Activated CD8-positive, alpha-beta T cell treated with anti-CD3 and anti-CD28 coated beads for 36 hours (primary cell): ENCODE measurements at regions not wholly inside any gene's neighbourhood (a gene's known extent, or its start where the extent isn't known, plus 50 kb on each side); places are given as distances from the start of the nearest gene placed in this dataset.

Source experiments
- ATAC-seq: fragments of 200-7000 bp; cut with Tn5 transposase; one replicate; pipeline ENCODE4 v1.10.0; 2021; ENCODE audit warnings: mild to moderate bottlenecking, moderate library complexity
- CTCF ChIA-PET: fragments of 350-600 bp; sonication (Branson Sonifier 250); formaldehyde crosslinking; loops from one replicate; lab custom pipeline; 2021; ENCODE audit warnings: antibody characterized with exemption; lab: Charles Lee
- POLR2A ChIA-PET: fragments of 350-600 bp; sonication (Branson Sonifier 250); formaldehyde crosslinking; loops from one replicate; lab custom pipeline; 2021; ENCODE audit warnings: antibody characterized with exemption; lab: Charles Lee
- DNase-seq: peaks from one replicate; pipeline ENCODE4 v3.0.0-alpha.2; 2020
- H3K27ac Mint-ChIP-seq: one replicate; pipeline ENCODE4 v1.8.0; 2021; ENCODE audit warnings: mild to moderate bottlenecking, mixed read lengths
- H3K27me3 Mint-ChIP-seq: one replicate; pipeline ENCODE4 v1.8.0; 2021; ENCODE audit warnings: mixed read lengths
- H3K36me3 Mint-ChIP-seq: one replicate; pipeline ENCODE4 v1.8.0; 2021; ENCODE audit warnings: low read depth, mixed read lengths
- H3K4me1 Mint-ChIP-seq: one replicate; pipeline ENCODE4 v1.8.0; 2021; ENCODE audit warnings: low read depth, mixed read lengths
- H3K4me3 Mint-ChIP-seq: one replicate; pipeline ENCODE4 v1.8.0; 2021; ENCODE audit warnings: mild to moderate bottlenecking, moderate library complexity, mixed read lengths
- H3K9me3 Mint-ChIP-seq: one replicate; pipeline ENCODE4 v1.8.0; 2021; ENCODE audit warnings: mixed read lengths
- intact Hi-C: fragments of 100-400 bp; cut with micrococcal nuclease; formaldehyde crosslinking; loops from one replicate; pipeline ENCODE4 v1.10.0; 2022
- TF ChIP-seq, protein P1 (sequence below): fragments of 200-600 bp; IDR thresholded peaks from one replicate; pipeline ENCODE4 v1.8.0; 2022; ENCODE audit warnings: antibody characterized with exemption, mild to moderate bottlenecking

DNA sequence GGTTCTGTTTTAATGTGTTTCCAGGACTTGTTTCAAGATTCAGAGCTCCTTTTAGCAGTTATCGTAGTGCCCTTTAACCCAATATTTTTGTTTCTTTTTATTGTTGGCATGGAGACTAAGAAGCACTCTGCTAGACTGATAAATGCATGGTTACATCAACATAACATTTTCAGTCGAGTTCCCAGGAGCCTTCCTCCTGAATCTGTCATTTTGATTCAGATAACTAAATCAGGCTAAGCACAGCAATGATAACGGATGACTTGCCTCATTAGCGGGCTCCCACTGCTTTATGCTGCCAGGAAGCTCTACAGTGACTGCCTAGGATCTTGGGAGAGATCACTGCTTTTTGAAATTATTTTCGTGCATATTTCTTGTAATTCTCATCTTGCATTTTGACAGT is 772.8 kb upstream of the GJE1 start:
- Mint-ChIP-seq H3K4me1 (no peaks in the 10 kb centered on the region), H3K4me3 (no peak overlapping the region), H3K36me3 (no peaks in the 10 kb centered on the region), H3K27ac (no peak overlapping the region), H3K9me3 (peaks cover 1% of the 10 kb centered on the region), H3K27me3 (no peaks in the 10 kb centered on the region)
- DNase-seq (no peak), ATAC-seq (no peak)
- ChIA-PET POLR2A (no interaction called here), CTCF (no interaction called here)
- intact Hi-C loops, result no loop called here
- TF ChIP-seq, protein P1, sequence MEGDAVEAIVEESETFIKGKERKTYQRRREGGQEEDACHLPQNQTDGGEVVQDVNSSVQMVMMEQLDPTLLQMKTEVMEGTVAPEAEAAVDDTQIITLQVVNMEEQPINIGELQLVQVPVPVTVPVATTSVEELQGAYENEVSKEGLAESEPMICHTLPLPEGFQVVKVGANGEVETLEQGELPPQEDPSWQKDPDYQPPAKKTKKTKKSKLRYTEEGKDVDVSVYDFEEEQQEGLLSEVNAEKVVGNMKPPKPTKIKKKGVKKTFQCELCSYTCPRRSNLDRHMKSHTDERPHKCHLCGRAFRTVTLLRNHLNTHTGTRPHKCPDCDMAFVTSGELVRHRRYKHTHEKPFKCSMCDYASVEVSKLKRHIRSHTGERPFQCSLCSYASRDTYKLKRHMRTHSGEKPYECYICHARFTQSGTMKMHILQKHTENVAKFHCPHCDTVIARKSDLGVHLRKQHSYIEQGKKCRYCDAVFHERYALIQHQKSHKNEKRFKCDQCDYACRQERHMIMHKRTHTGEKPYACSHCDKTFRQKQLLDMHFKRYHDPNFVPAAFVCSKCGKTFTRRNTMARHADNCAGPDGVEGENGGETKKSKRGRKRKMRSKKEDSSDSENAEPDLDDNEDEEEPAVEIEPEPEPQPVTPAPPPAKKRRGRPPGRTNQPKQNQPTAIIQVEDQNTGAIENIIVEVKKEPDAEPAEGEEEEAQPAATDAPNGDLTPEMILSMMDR, result no peak

DNA sequence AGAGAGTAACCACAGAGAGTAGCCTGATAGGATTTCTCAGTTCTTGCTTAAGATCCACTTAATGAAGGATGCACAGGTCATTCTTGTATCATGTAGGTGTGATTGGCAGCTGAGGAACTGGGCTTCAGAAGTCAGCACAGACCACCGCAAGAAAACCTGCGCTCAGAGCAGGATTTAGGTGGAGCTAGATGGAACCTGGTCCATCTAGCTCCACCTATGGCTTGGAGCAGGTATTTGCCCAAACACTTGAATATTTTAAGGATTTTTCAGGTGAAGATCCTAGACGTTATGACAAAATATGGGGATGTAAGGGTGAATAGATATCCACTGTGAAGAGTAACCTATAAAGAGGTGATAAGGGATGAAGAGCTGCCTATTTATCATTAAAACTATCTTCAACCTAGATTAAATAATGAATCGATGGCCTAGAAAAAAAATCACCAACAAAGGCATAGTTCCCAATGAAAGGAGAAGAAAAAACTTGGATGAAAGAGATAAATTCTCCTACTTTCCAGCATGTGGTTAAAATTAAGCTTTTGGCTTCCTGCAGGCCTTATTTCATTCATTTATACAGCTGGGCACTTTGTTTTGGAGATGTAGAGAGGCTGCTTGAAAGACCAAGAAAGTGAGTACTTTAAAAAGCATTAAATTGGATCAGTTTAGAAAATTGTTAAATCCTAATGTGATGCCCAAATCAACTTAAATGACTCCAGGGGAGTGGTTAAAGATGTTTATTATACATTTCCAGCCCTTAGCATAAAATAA is 778.4 kb upstream of the GJE1 start:
- ChIA-PET CTCF (interaction anchor here (0.7 to 1.0 kb wide), 3 partner anchors 19 to 44 kb away, joined by 3 read pairs; no protein-coding TSS in a partner anchor), POLR2A (no interaction called here)
- DNase-seq (no peak), ATAC-seq (no peak)
- no peaks in the 10 kb centered on the region for H3K4me1 Mint-ChIP-seq
- intact Hi-C loops, result no loop called here
- H3K36me3 Mint-ChIP-seq, result no peaks in the 10 kb centered on the region
- no peak overlapping the region for H3K4me3 Mint-ChIP-seq
- no peak overlapping the region for H3K27ac Mint-ChIP-seq
- no peaks in the 10 kb centered on the region for H3K27me3 Mint-ChIP-seq
- peaks cover 1% of the 10 kb centered on the region for H3K9me3 Mint-ChIP-seq
- TF ChIP-seq, protein P1, result no peak

DNA sequence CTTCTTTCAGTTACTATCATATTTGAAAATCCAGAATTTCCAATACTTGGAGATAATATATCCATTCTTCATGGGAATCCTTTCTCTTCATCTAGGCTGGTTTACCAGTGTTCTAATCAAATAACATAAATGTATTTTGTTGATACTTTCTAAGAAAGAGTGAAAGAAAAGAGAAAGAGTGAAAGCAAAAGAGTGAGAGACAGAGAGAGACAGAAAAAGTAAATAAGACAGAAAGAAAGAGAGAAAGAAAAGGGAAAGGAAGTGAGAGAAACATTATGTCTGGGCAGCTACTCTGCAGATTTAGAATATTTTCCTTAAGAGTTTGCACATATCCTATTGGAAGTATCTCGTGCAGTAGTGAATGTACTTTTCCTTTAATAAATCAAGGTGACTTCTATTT is 781.0 kb upstream of the GJE1 start:
- POLR2A ChIA-PET, result no interaction called here
- intact Hi-C loops, result no loop called here
- Mint-ChIP-seq H3K36me3 (no peaks in the 10 kb centered on the region), H3K27me3 (peaks cover 1% of the 10 kb centered on the region), H3K9me3 (no peaks in the 10 kb centered on the region), H3K4me1 (peaks cover 2% of the 10 kb centered on the region), H3K27ac (no peak overlapping the region), H3K4me3 (no peak overlapping the region)
- CTCF ChIA-PET, result interaction anchor here (0.6 to 1.0 kb wide), 2 partner anchors 16 to 34 kb away, joined by 3 read pairs; no protein-coding TSS in a partner anchor
- ATAC-seq (no peak), DNase-seq (no peak)
- TF ChIP-seq, protein P1, result no peak

DNA sequence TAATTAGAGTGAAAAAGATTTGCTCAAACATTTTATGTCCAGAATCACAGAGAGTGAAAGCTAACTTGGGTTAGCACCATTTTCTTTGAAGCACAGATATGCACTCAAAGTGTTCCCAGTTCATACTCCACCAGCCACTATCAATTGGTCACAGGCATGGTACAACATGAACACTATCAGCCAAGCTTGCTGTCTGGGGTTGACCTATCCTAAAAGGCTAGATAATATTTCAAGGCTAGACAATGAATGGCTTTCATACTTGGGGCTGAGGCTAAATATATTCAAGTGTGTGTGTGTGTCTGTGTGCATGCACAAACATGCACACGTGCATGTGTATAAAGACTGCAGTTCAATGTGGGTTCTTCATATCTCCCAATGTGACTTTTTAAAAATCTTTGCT is 783.0 kb upstream of the GJE1 start:
- DNase-seq (no peak), ATAC-seq (no peak)
- Mint-ChIP-seq H3K36me3 (no peaks in the 10 kb centered on the region), H3K4me1 (peaks cover 2% of the 10 kb centered on the region), H3K9me3 (no peaks in the 10 kb centered on the region), H3K27ac (no peak overlapping the region), H3K27me3 (peaks cover 1% of the 10 kb centered on the region), H3K4me3 (no peak overlapping the region)
- intact Hi-C loops, result no loop called here
- CTCF ChIA-PET, result no interaction called here
- TF ChIP-seq, protein P1, result no peak
- POLR2A ChIA-PET, result no interaction called here

DNA sequence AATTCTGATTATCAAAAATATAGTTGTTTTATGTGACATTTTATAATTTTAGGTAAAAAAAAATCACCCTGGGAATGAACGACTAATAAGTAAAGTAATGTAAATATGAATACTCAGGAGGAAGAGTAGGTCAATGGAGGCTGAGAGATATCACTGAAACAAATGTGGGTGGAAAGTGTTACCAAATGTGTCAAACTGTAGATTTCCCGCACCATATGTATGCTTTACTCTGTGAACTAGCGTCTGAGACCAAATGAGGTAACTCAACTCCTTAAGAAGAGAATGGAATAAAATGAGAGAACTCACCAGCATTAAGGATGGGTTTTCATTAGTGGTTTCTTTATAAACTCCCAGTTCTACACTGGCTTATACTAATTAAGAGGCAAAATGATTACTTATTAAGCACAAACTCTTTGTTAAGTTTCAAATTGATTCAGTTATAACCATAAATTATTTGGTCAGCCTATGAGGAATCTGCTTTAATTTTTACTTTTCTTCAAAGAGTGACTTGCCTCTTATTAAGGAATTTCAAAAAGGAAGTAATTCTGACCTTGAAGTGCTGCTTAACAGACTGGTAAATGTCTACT is 784.7 kb upstream of the GJE1 start:
- intact Hi-C loops, result no loop called here
- Mint-ChIP-seq H3K4me3 (no peak overlapping the region), H3K27me3 (peaks cover 1% of the 10 kb centered on the region), H3K9me3 (no peaks in the 10 kb centered on the region), H3K4me1 (peaks cover 2% of the 10 kb centered on the region), H3K36me3 (no peaks in the 10 kb centered on the region), H3K27ac (no peak overlapping the region)
- TF ChIP-seq, protein P1, result no peak
- CTCF ChIA-PET, result no interaction called here
- POLR2A ChIA-PET, result no interaction called here
- no peak for DNase-seq
- ATAC-seq, result no peak
